Hepatocyte (in vitro differentiated cells): ENCODE measurements at regions not wholly inside any gene's neighbourhood (a gene's known extent, or its start where the extent isn't known, plus 50 kb on each side); places are given as distances from the start of the nearest gene placed in this dataset.

Experiments
- DNase-seq: peaks from one replicate; pipeline ENCODE4 v3.0.0-alpha.2; 2016; ENCODE audit warnings: low spot score
- H2AFZ ChIP-seq: fragments of 200-600 bp; sonication (generic); 2 replicates; pipeline ENCODE4 v1.6.0; 2016; ENCODE audit warnings: antibody characterized with exemption, mild to moderate bottlenecking
- H3K27ac ChIP-seq: fragments of 200-600 bp; sonication (generic); 2 replicates; pipeline ENCODE4 v1.5.1; 2016; ENCODE audit warnings: mild to moderate bottlenecking
- H3K27me3 ChIP-seq: fragments of 200-600 bp; sonication (generic); 2 replicates; pipeline ENCODE4 v1.6.1; 2016
- H3K36me3 ChIP-seq: fragments of 200-600 bp; sonication (generic); replicated peaks from 2 replicates; pipeline ENCODE4 v1.5.1; 2016; ENCODE audit warnings: low read depth; ENCODE audit not compliant: insufficient read depth
- H3K4me1 ChIP-seq: fragments of 200-600 bp; sonication (generic); 2 replicates; pipeline ENCODE4 v1.5.1; 2016; ENCODE audit warnings: mild to moderate bottlenecking, moderate library complexity; ENCODE audit not compliant: insufficient read depth
- H3K4me2 ChIP-seq: fragments of 200-600 bp; sonication (generic); 2 replicates; pipeline ENCODE4 v1.6.0; 2016
- H3K4me3 ChIP-seq: fragments of 200-600 bp; sonication (generic); 2 replicates; pipeline ENCODE4 v1.5.1; 2016; ENCODE audit warnings: mild to moderate bottlenecking
- H3K79me2 ChIP-seq: fragments of 200-600 bp; sonication (generic); 2 replicates; pipeline ENCODE4 v1.6.0; 2017; ENCODE audit warnings: mild to moderate bottlenecking
- H3K9me2 ChIP-seq: fragments of 200-600 bp; sonication (generic); replicated peaks from 2 replicates; pipeline ENCODE4 v1.6.0; 2017; ENCODE audit warnings: mild to moderate bottlenecking; ENCODE audit not compliant: insufficient read depth
- H3K9me3 ChIP-seq: fragments of 200-600 bp; sonication (generic); 2 replicates; pipeline ENCODE4 v1.5.1; 2016; ENCODE audit warnings: low read depth, mild to moderate bottlenecking
- H4K20me1 ChIP-seq: fragments of 200-600 bp; sonication (generic); 2 replicates; pipeline ENCODE4 v1.6.0; 2016; ENCODE audit warnings: mild to moderate bottlenecking; ENCODE audit not compliant: insufficient read depth, poor library complexity, severe bottlenecking
- EZH2 ChIP-seq: fragments of 200-600 bp; sonication (generic); IDR thresholded peaks from 2 replicates; pipeline ENCODE4 v1.6.1; 2016; ENCODE audit warnings: antibody characterized with exemption, mild to moderate bottlenecking, borderline replicate concordance
- EZH2phosphoT487 ChIP-seq: fragments of 200-600 bp; sonication (generic); IDR thresholded peaks from one replicate; pipeline ENCODE4 v1.6.1; 2018; ENCODE audit warnings: antibody characterized with exemption, mild to moderate bottlenecking, low read depth, moderate library complexity; ENCODE audit not compliant: unreplicated experiment, severe bottlenecking
- WGBS: methylation state at CpG from one replicate; pipeline ENCODE4 v1.1.6; 2016; ENCODE audit warnings: low lambda C conversion rate; ENCODE audit errors: missing lambda C conversion rate; 5-methylcytosine and 5-hydroxymethylcytosine counted together
- TF ChIP-seq, protein P1 (sequence below): fragments of 200-600 bp; sonication (generic); IDR thresholded peaks from 2 replicates; pipeline ENCODE4 v1.5.1; 2016; ENCODE audit warnings: antibody characterized with exemption, mild to moderate bottlenecking; ENCODE audit not compliant: poor library complexity

GRCh38 chr5:63727583-63727982 is 234.7 kb downstream of the HTR1A start:
- Histone ChIP-seq H3K36me3 (no peaks in the 10 kb centered on the region), H2AFZ (no peak overlapping the region), H3K27me3 (no peaks in the 10 kb centered on the region), H3K9me2 (no peaks in the 10 kb centered on the region), H3K4me1 (no peaks in the 10 kb centered on the region), H3K4me3 (no peak overlapping the region), H4K20me1 (no peaks in the 10 kb centered on the region), H3K79me2 (no peaks in the 10 kb centered on the region), H3K4me2 (no peak overlapping the region), H3K27ac (no peak overlapping the region), H3K9me3 (no peaks in the 10 kb centered on the region)
- 67% methylated on average over 1 of the region's 1 CpG for WGBS
- no peak for DNase-seq
- no peak for TF ChIP-seq EZH2phosphoT487

DNA sequence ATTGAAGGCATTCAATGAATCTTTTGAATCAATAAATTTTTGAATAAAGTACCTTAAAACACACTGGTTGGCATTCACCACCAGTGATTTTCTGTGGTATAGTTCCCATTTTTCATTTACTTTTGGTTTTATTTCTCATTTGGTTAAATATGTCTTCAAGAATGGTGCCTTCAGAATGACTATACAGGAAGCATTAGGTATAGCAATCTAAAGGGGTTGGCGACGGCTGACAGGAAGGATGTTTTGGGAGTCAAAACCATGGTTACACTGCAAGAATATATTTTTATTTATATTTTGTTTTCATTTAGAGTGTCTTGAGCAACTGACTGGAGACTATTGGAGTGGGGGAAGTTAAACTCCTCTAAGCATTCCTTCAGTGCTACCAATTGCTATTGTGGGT is 235.7 kb downstream of the HTR1A start:
- WGBS = 93% methylated on average over 2 of the region's 2 CpGs
- Histone ChIP-seq H2AFZ (no peak overlapping the region), H3K9me2 (no peaks in the 10 kb centered on the region)

GRCh38 chr5:63719147-63719546 is 243.1 kb downstream of the HTR1A start:
- no peaks in the 10 kb centered on the region for H3K79me2 ChIP-seq
- H3K4me2 ChIP-seq = no peak overlapping the region
- H3K27ac ChIP-seq = no peak overlapping the region
- DNase-seq = no peak
- no peak overlapping the region for H2AFZ ChIP-seq
- no peak overlapping the region for H3K4me3 ChIP-seq
- TF ChIP-seq EZH2 (no peak), EZH2phosphoT487 (no peak)
- TF ChIP-seq, protein P1, sequence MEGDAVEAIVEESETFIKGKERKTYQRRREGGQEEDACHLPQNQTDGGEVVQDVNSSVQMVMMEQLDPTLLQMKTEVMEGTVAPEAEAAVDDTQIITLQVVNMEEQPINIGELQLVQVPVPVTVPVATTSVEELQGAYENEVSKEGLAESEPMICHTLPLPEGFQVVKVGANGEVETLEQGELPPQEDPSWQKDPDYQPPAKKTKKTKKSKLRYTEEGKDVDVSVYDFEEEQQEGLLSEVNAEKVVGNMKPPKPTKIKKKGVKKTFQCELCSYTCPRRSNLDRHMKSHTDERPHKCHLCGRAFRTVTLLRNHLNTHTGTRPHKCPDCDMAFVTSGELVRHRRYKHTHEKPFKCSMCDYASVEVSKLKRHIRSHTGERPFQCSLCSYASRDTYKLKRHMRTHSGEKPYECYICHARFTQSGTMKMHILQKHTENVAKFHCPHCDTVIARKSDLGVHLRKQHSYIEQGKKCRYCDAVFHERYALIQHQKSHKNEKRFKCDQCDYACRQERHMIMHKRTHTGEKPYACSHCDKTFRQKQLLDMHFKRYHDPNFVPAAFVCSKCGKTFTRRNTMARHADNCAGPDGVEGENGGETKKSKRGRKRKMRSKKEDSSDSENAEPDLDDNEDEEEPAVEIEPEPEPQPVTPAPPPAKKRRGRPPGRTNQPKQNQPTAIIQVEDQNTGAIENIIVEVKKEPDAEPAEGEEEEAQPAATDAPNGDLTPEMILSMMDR = no peak
- H3K4me1 ChIP-seq = no peaks in the 10 kb centered on the region
- no peaks in the 10 kb centered on the region for H3K27me3 ChIP-seq
- 65% methylated on average over 1 of the region's 1 CpG for WGBS
- H3K9me2 ChIP-seq = no peaks in the 10 kb centered on the region
- H3K36me3 ChIP-seq = no peaks in the 10 kb centered on the region
- no peaks in the 10 kb centered on the region for H4K20me1 ChIP-seq
- no peaks in the 10 kb centered on the region for H3K9me3 ChIP-seq

More for the DNA sequence above, 235.7 kb downstream of the HTR1A start:
- no peaks in the 10 kb centered on the region for H3K79me2 ChIP-seq
- no peak overlapping the region for H3K27ac ChIP-seq
- H3K4me3 ChIP-seq = no peak overlapping the region
- H4K20me1 ChIP-seq = no peaks in the 10 kb centered on the region
- no peaks in the 10 kb centered on the region for H3K27me3 ChIP-seq
- DNase-seq = no peak
- no peak overlapping the region for H3K4me2 ChIP-seq
- no peak for TF ChIP-seq EZH2
- TF ChIP-seq, protein P1 = no peak
- TF ChIP-seq EZH2phosphoT487 = no peak
- H3K9me3 ChIP-seq = no peaks in the 10 kb centered on the region
- no peaks in the 10 kb centered on the region for H3K36me3 ChIP-seq
- H3K4me1 ChIP-seq = no peaks in the 10 kb centered on the region

DNA sequence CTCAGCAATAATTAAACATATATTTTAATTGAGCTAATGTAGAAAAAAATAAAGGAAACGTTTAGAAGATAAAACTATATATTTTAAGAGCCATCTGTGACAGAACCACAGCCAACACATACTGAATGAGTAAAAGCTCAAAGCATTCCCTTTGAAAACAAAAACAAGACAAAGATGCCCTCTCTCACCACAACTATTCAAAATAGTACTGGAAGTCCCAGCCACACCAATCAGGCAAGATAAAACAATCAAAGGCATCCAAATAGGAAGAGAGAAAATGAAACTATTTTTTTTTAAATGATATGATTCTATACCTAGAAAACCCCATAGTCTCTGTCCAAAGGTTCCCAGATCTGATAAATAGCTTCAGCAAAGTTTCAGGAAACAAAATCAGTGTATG is 262.0 kb downstream of the HTR1A start:
- TF ChIP-seq EZH2 = no peak
- TF ChIP-seq, protein P1 = no peak
- H3K9me3 ChIP-seq = no peaks in the 10 kb centered on the region
- H3K4me1 ChIP-seq = no peaks in the 10 kb centered on the region
- 65% methylated on average over 1 of the region's 1 CpG for WGBS
- H2AFZ ChIP-seq = no peak overlapping the region
- no peak overlapping the region for H3K4me2 ChIP-seq
- H3K27ac ChIP-seq = no peak overlapping the region
- H3K4me3 ChIP-seq = no peak overlapping the region
- no peaks in the 10 kb centered on the region for H4K20me1 ChIP-seq
- DNase-seq = no peak
- H3K79me2 ChIP-seq = no peaks in the 10 kb centered on the region
- no peaks in the 10 kb centered on the region for H3K36me3 ChIP-seq
- H3K27me3 ChIP-seq = no peaks in the 10 kb centered on the region
- H3K9me2 ChIP-seq = no peaks in the 10 kb centered on the region
